HEK293T (cell line): ENCODE measurements at regions not wholly inside any gene's neighbourhood (a gene's known extent, or its start where the extent isn't known, plus 50 kb on each side); places are given as distances from the start of the nearest gene placed in this dataset.

Experiments used
- SP1 ChIP-seq: fragments of 450-650 bp; IDR thresholded peaks from 2 replicates; pipeline ENCODE4 v1.6.1; 2017
- ZNF384 ChIP-seq: fragments of 450-650 bp; IDR thresholded peaks from 2 replicates; pipeline ENCODE4 v1.6.1; 2016
- TF ChIP-seq, protein P1 (sequence below): fragments of 450-650 bp; IDR thresholded peaks from 2 replicates; pipeline ENCODE4 v1.6.1; 2016

DNA sequence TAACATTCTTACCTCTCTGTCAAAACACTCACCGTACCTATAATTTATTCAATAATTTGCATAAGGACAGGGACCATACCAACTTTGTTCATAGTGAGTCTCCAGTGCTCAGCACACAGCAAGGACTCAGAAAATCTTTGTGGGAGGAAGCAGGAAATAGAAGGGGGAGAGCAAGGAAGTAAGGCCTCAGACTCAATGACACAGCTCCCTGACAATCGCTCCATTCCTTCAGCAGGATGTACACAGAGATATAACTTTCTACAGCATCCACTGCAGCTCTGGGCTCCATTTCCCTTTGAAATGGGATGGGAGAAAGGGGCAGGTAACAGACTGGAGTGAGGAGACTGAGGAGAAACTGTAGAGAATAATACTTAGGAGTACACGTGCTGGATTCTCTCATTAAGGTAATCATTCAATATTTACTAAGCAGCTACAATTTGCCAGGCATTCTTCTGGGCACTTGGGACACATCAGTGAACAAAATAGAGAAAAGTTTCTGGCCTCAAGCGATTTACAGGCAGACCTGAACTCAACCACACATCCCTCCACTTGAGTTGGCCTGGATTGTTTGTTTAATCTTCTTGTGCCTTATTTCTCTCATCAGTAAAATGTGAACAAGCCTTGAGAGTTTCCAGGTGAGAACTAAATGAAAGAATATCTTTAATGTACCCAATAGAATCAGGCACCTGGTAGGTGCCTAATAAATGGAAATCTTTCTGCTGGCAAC is 330.3 kb upstream of the THBS1 start:
- TF ChIP-seq SP1 (no peak), ZNF384 (no peak)
- TF ChIP-seq, protein P1, sequence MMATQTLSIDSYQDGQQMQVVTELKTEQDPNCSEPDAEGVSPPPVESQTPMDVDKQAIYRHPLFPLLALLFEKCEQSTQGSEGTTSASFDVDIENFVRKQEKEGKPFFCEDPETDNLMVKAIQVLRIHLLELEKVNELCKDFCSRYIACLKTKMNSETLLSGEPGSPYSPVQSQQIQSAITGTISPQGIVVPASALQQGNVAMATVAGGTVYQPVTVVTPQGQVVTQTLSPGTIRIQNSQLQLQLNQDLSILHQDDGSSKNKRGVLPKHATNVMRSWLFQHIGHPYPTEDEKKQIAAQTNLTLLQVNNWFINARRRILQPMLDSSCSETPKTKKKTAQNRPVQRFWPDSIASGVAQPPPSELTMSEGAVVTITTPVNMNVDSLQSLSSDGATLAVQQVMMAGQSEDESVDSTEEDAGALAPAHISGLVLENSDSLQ, result no peak
